Uterus (tissue), 2 donors: ENCODE measurements at regions not wholly inside any gene's neighbourhood (a gene's known extent, or its start where the extent isn't known, plus 50 kb on each side); places are given as distances from the start of the nearest gene placed in this dataset.

Source experiments
- POLR2A ChIP-seq, 2 donors: fragments of 450-650 bp; IDR thresholded peaks; one replicate each; pipeline ENCODE4 v1.6.1; 2016; ENCODE audit warnings: antibody characterized with exemption in 2 of 2, mild to moderate bottlenecking in 1 of 2, moderate library complexity in 1 of 2
- TF ChIP-seq, protein P1 (sequence below), 4 experiments: fragments of 200-600 bp in 2 of 4; fragments of 450-650 bp in 2 of 4; sonication (generic) in 2 of 4; IDR thresholded peaks; one replicate each; pipeline ENCODE4 v1.5.1; 2016 to 2019; ENCODE audit warnings: antibody characterized with exemption in 4 of 4, mild to moderate bottlenecking in 2 of 4, moderate library complexity in 1 of 4

DNA sequence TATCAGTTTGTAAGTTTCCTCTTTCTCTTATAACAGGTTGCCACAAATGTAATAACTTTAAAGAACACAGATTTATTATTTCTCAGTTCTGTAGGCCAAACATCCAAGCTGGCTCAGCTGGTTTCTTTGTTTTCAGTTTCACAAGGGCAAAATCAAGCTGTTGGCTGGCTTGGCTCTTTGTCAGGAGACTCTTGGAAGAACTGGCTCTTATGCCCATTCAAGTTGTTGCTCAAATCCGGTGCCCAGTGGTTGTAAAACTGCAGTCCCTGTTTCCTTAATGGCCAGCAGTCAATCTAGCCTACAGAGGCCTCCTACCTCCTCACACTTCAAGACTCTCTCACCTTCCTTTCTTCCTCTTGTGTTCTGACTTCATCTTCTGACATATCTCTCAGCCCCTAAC lies 1171.0 kb downstream of the MRPL39 start:
- TF ChIP-seq, protein P1, sequence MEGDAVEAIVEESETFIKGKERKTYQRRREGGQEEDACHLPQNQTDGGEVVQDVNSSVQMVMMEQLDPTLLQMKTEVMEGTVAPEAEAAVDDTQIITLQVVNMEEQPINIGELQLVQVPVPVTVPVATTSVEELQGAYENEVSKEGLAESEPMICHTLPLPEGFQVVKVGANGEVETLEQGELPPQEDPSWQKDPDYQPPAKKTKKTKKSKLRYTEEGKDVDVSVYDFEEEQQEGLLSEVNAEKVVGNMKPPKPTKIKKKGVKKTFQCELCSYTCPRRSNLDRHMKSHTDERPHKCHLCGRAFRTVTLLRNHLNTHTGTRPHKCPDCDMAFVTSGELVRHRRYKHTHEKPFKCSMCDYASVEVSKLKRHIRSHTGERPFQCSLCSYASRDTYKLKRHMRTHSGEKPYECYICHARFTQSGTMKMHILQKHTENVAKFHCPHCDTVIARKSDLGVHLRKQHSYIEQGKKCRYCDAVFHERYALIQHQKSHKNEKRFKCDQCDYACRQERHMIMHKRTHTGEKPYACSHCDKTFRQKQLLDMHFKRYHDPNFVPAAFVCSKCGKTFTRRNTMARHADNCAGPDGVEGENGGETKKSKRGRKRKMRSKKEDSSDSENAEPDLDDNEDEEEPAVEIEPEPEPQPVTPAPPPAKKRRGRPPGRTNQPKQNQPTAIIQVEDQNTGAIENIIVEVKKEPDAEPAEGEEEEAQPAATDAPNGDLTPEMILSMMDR (IDR thresholded peaks at IDR 0.05): no peak
- TF ChIP-seq POLR2A (IDR thresholded peaks at IDR 0.05): no peak
